DMS79 (cell line): ENCODE measurements at regions not wholly inside any gene's neighbourhood (a gene's known extent, or its start where the extent isn't known, plus 50 kb on each side); places are given as distances from the start of the nearest gene placed in this dataset.
"Not testable (repeated sequence)": the region's sequence is repeated elsewhere in the genome, so short reads cannot be mapped to it uniquely, and the experiment has no call there.

Source experiments
- DNase-seq: peaks from one replicate; lab custom pipeline; 2025; lab: John Stamatoyannopoulos, UW

- no peak for DNase-seq
Measured at GRCh38 chr1:37162059-37162458, 127.7 kb upstream of the GRIK3 start.

GRCh38 chr1:37166005-37166404 lies 131.7 kb upstream of the GRIK3 start:
- DNase-seq, result no peak

- peak; percentile 19 for DNase-seq
Measured at GRCh38 chr1:37167479-37167878, 133.2 kb upstream of the GRIK3 start.

- no peak for DNase-seq
Measured at GRCh38 chr1:37169241-37169640, 134.9 kb upstream of the GRIK3 start.

- no peak for DNase-seq
Measured at GRCh38 chr1:37169743-37170275, 135.5 kb upstream of the GRIK3 start.

- peak; percentile 95 for DNase-seq
Measured at GRCh38 chr1:37171691-37172090, 137.4 kb upstream of the GRIK3 start.

GRCh38 chr1:37174341-37174740 lies 140.0 kb upstream of the GRIK3 start:
- DNase-seq, result no peak

- no peak for DNase-seq
Measured at GRCh38 chr1:37174876-37175275, 140.6 kb upstream of the GRIK3 start.

- DNase-seq, result no peak
Measured at GRCh38 chr1:37175666-37176215, 141.4 kb upstream of the GRIK3 start.

GRCh38 chr1:37176269-37176668 lies 142.0 kb upstream of the GRIK3 start:
- DNase-seq, result no peak

GRCh38 chr1:37177230-37177864 lies 143.0 kb upstream of the GRIK3 start:
- DNase-seq, result no peak

GRCh38 chr1:37181425-37181824 lies 147.1 kb upstream of the GRIK3 start:
- DNase-seq, result no peak

GRCh38 chr1:37184789-37185188 lies 150.5 kb upstream of the GRIK3 start:
- no peak for DNase-seq

- no peak for DNase-seq
Measured at GRCh38 chr1:37186246-37186756, 152.0 kb upstream of the GRIK3 start.

- DNase-seq, result peak; percentile 64
Measured at GRCh38 chr1:37189111-37189510, 154.8 kb upstream of the GRIK3 start.

- DNase-seq, result no peak
Measured at GRCh38 chr1:37197411-37197810, 163.1 kb upstream of the GRIK3 start.

GRCh38 chr1:37214305-37214704 lies 180.0 kb upstream of the GRIK3 start:
- not testable (repeated sequence) for DNase-seq

GRCh38 chr1:37233606-37234005 lies 199.3 kb upstream of the GRIK3 start:
- DNase-seq, result no peak

- DNase-seq, result no peak
Measured at GRCh38 chr1:37234941-37235418, 200.7 kb upstream of the GRIK3 start.

- no peak for DNase-seq
Measured at GRCh38 chr1:37237948-37238347, 203.6 kb upstream of the GRIK3 start.

GRCh38 chr1:37238364-37239224 lies 204.3 kb upstream of the GRIK3 start:
- peak; percentile 57 for DNase-seq

GRCh38 chr1:37239225-37239740 lies 205.0 kb upstream of the GRIK3 start:
- DNase-seq, result no peak
